ENCODE measurements at regions not wholly inside any gene's neighbourhood (a gene's known extent, or its start where the extent isn't known, plus 50 kb on each side); places are given as distances from the start of the nearest gene placed in this dataset.

GRCh38 chr4:187666034-187666433, 329.5 kb upstream of the ZFP42 start:
- H3K36me3 Mint-ChIP-seq (ENCODE audit: insufficient read depth in 1 of 3, low read depth in 3 of 3): peaks cover 2 to 12% (median 2%) of the 10 kb centered on the region in 3 experiments; a peak in 5 of 7 replicates

More at GRCh38 chr4:187666034-187666433, 329.5 kb upstream of the ZFP42 start:
- Histone ChIP-seq H3K4me2 (ENCODE audit: insufficient read depth, insufficient read length, low read length) (no peak overlapping the region), H3K18ac (ENCODE audit: insufficient read length, low read depth, low read length) (no peak overlapping the region), H3K27me3 (ENCODE audit: insufficient read depth, low read length) (no peaks in the 10 kb centered on the region), H2BK20ac (ENCODE audit: low read depth, low read length, poor library complexity, severe bottlenecking) (no peak overlapping the region), H3K9ac (ENCODE audit: extremely low read depth, insufficient read length, low read length) (no peak overlapping the region), H4K20me1 (ENCODE audit: control insufficient read depth, insufficient read depth, insufficient read length) (no peaks in the 10 kb centered on the region), H3K79me1 (ENCODE audit: insufficient read depth, low read depth, low read length, poor library complexity, severe bottlenecking) (no peaks in the 10 kb centered on the region), H2BK15ac (ENCODE audit: low read depth, low read length) (no peak overlapping the region), H3K23me2 (ENCODE audit: insufficient read length, low read depth, low read length, poor library complexity, severe bottlenecking) (no peaks in the 10 kb centered on the region), H3K79me2 (ENCODE audit: insufficient read depth, low read length) (no peaks in the 10 kb centered on the region), H3K4me1 (ENCODE audit: insufficient read depth, low read length) (no peaks in the 10 kb centered on the region), H3T11ph (ENCODE audit: low read length) (no peak overlapping the region), H3K9me3 (ENCODE audit: control insufficient read depth, low read depth, low read length) (no peaks in the 10 kb centered on the region), H3K4ac (ENCODE audit: low read depth, low read length) (no peak overlapping the region), H4K91ac (ENCODE audit: insufficient read length, low read depth, low read length) (no peak overlapping the region), H3K27ac (ENCODE audit: insufficient read length, low read depth, low read length) (no peak overlapping the region), H3K23ac (ENCODE audit: insufficient read length, low read depth, low read length) (no peak overlapping the region), H2BK5ac (ENCODE audit: insufficient read length, low read length) (no peak overlapping the region), H2BK12ac (ENCODE audit: insufficient read length, low read depth, low read length) (no peak overlapping the region), H2BK120ac (ENCODE audit: low read depth, low read length, poor library complexity, severe bottlenecking) (no peak overlapping the region), H2AK5ac (ENCODE audit: insufficient read length, low read length) (no peak overlapping the region), H3K56ac (ENCODE audit: insufficient read length, low read depth, low read length) (no peak overlapping the region), H3K14ac (ENCODE audit: insufficient read depth, low read length) (no peak overlapping the region), H4K8ac (replicated peaks; ENCODE audit: insufficient read length, low read depth, low read length) (no peak overlapping the region), H2AFZ (ENCODE audit: low read length) (no peak overlapping the region), H4K5ac (ENCODE audit: insufficient read length, low read depth, low read length) (no peak overlapping the region)
- Mint-ChIP-seq H3K27me3 (ENCODE audit: low read depth) (no peaks in the 10 kb centered on the region), H3K27ac (no peak overlapping the region), H3K4me3 (no peak overlapping the region), H3K9me3 (peaks cover 4 to 14% of the 10 kb centered on the region in 2 experiments; a peak in 3 of 5 replicates), H3K4me1 (no peaks in the 10 kb centered on the region)
- DNase-seq: no peak
- no peak for TF ChIP-seq CTCF (conservative IDR thresholded peaks at IDR 0.05)
- no CpG with 5 or more reads among the region's 4 CpGs for WGBS (ENCODE audit: extremely low coverage, insufficient read length, low lambda C conversion rate)
